H1 (cell line): ENCODE measurements at regions not wholly inside any gene's neighbourhood (a gene's known extent, or its start where the extent isn't known, plus 50 kb on each side); places are given as distances from the start of the nearest gene placed in this dataset.

Source experiments
- CTCF ChIA-PET: fragments of 300-600 bp; sonication (Branson Sonifier 250); formaldehyde crosslinking; loops from one replicate; lab custom pipeline; 2021; ENCODE audit not compliant: partially characterized antibody; lab: Charles Lee
- POLR2A ChIA-PET: fragments of 300-600 bp; sonication (Branson Sonifier 250); formaldehyde crosslinking; loops from one replicate; lab custom pipeline; 2021; ENCODE audit warnings: inconsistent platforms; ENCODE audit not compliant: partially characterized antibody; lab: Charles Lee
- DNase-seq, 2 experiments: peaks; one replicate each; pipeline versions ENCODE4 v3.0.0 to v3.0.0-alpha.2; 2010 to 2022; ENCODE audit warnings: low spot score in 2 of 2, low read depth in 1 of 2, mixed read lengths in 1 of 2
- FAIRE-seq: peaks from 2 replicates; lab custom pipeline; 2011; peaks lifted over from hg19 to GRCh38; lab: Jason Lieb, UNC
- H2AFZ ChIP-seq: 2 replicates; pipeline ENCODE4 v1.8.1; 2012; ENCODE audit warnings: low read length, inconsistent platforms
- H2AK5ac ChIP-seq: 2 replicates; pipeline ENCODE4 v1.6.1; 2013; ENCODE audit warnings: low read depth, low read length
- H2BK120ac ChIP-seq: replicated peaks from 2 replicates; pipeline ENCODE3; 2013; ENCODE audit warnings: low read depth, low read length, inconsistent platforms
- H2BK12ac ChIP-seq: 2 replicates; pipeline ENCODE4 v1.6.1; 2013; ENCODE audit warnings: low read depth, low read length
- H2BK15ac ChIP-seq: 2 replicates; pipeline ENCODE4 v1.6.1; 2013; ENCODE audit warnings: low read length
- H2BK20ac ChIP-seq: 2 replicates; pipeline ENCODE4 v1.6.1; 2013; ENCODE audit warnings: low read length
- H2BK5ac ChIP-seq: 2 replicates; pipeline ENCODE4 v1.6.1; 2013; ENCODE audit warnings: low read depth, low read length
- H3K14ac ChIP-seq: 2 replicates; pipeline ENCODE4 v1.6.1; 2013; ENCODE audit warnings: inconsistent platforms; ENCODE audit not compliant: insufficient read length
- H3K18ac ChIP-seq: 2 replicates; pipeline ENCODE4 v1.6.1; 2013; ENCODE audit warnings: low read length; ENCODE audit errors: extremely low read depth
- H3K23ac ChIP-seq: 2 replicates; pipeline ENCODE4 v1.6.1; 2013; ENCODE audit warnings: inconsistent platforms; ENCODE audit not compliant: insufficient read length
- H3K23me2 ChIP-seq: 2 replicates; pipeline ENCODE4 v1.6.1; 2013; ENCODE audit warnings: low read depth, low read length
- H3K27ac ChIP-seq: 2 replicates; pipeline ENCODE4 v1.6.1; 2011; ENCODE audit warnings: low read depth, low read length, inconsistent platforms
- H3K27me3 ChIP-seq, 4 experiments: replicated peaks in 1 of 4; 1 replicate in 1 of 4; 2 replicates in 3 of 4; pipeline versions ENCODE4 v1.6.1 to v1.8.1; 2011 to 2013; ENCODE audit warnings: low read length in 3 of 4, mild to moderate bottlenecking in 3 of 4, inconsistent platforms in 2 of 4, mixed read lengths in 2 of 4, moderate library complexity in 1 of 4; ENCODE audit not compliant: control insufficient read depth in 3 of 4, insufficient read depth in 3 of 4; ENCODE audit errors: extremely low read depth in 1 of 4
- H3K36me3 ChIP-seq, 4 experiments: 2 replicates each; pipeline versions ENCODE4 v1.6.1 to v1.8.1; 2011 to 2013; ENCODE audit warnings: mild to moderate bottlenecking in 4 of 4, low read length in 3 of 4, moderate library complexity in 2 of 4, control low read depth in 1 of 4, inconsistent platforms in 1 of 4; ENCODE audit not compliant: insufficient read depth in 4 of 4, control insufficient read depth in 2 of 4
- H3K4ac ChIP-seq: replicated peaks from 2 replicates; pipeline ENCODE3; 2013; ENCODE audit warnings: low read length, low read depth, mixed read lengths, inconsistent platforms; ENCODE audit not compliant: insufficient read length
- H3K4me1 ChIP-seq, 4 experiments: replicated peaks in 1 of 4; 1 replicate in 1 of 4; 2 replicates in 3 of 4; pipeline versions ENCODE4 v1.6.1 to v1.8.1; 2011 to 2013; ENCODE audit warnings: low read length in 3 of 4, inconsistent platforms in 2 of 4, mixed read lengths in 1 of 4; ENCODE audit not compliant: insufficient read depth in 4 of 4, control insufficient read depth in 3 of 4
- H3K4me2 ChIP-seq, 2 experiments: 2 replicates each; pipeline versions ENCODE4 v1.6.1 to v1.8.1; 2011 to 2013; ENCODE audit warnings: low read depth in 2 of 2, low read length in 2 of 2, control low read depth in 1 of 2, inconsistent platforms in 1 of 2, mild to moderate bottlenecking in 1 of 2; ENCODE audit not compliant: insufficient read depth in 1 of 2
- H3K4me3 ChIP-seq, 4 experiments: fragments of 200-600, 300-600 bp in 1 of 4; sonication (generic), shearing (Covaris generic), sonication (Bioruptor Twin) in 1 of 4; 2 replicates each; pipeline versions ENCODE4 v1.5.1 to v1.8.1; 2011 to 2016; ENCODE audit warnings: low read length in 4 of 4, low read depth in 3 of 4, control low read depth in 2 of 4, inconsistent platforms in 2 of 4, mild to moderate bottlenecking in 2 of 4, mixed read lengths in 1 of 4, moderate library complexity in 1 of 4; ENCODE audit not compliant: insufficient read depth in 2 of 4; ENCODE audit errors: extremely low read depth in 1 of 4
- H3K56ac ChIP-seq: replicated peaks from 2 replicates; pipeline ENCODE3; 2013; ENCODE audit warnings: low read depth, mild to moderate bottlenecking, mixed read lengths, low read length, inconsistent platforms; ENCODE audit not compliant: insufficient read length
- H3K79me1 ChIP-seq: 2 replicates; pipeline ENCODE4 v1.6.1; 2013; ENCODE audit warnings: low read depth, low read length, control low read depth
- H3K79me2 ChIP-seq, 2 experiments: 2 replicates each; pipeline versions ENCODE4 v1.6.1 to v1.8.1; 2012 to 2013; ENCODE audit warnings: low read length in 2 of 2, mild to moderate bottlenecking in 2 of 2, inconsistent platforms in 1 of 2; ENCODE audit not compliant: insufficient read depth in 2 of 2, control insufficient read depth in 1 of 2
- H3K9ac ChIP-seq, 4 experiments: replicated peaks in 1 of 4; 1 replicate in 1 of 4; 2 replicates in 3 of 4; pipeline versions ENCODE4 v1.6.1 to v1.8.1; 2011 to 2013; ENCODE audit warnings: low read depth in 3 of 4, low read length in 3 of 4, control low read depth in 2 of 4, mild to moderate bottlenecking in 2 of 4, moderate library complexity in 2 of 4, inconsistent platforms in 1 of 4; ENCODE audit errors: extremely low read depth in 1 of 4
- H3K9me3 ChIP-seq, 2 experiments: 2 replicates each; pipeline versions ENCODE4 v1.6.1 to v1.8.1; 2012 to 2013; ENCODE audit warnings: mild to moderate bottlenecking in 2 of 2, moderate library complexity in 2 of 2, control low read depth in 1 of 2, inconsistent platforms in 1 of 2, low read depth in 1 of 2, low read length in 1 of 2, mixed read lengths in 1 of 2; ENCODE audit not compliant: insufficient read depth in 2 of 2
- H4K20me1 ChIP-seq, 2 experiments: replicated peaks in 1 of 2; 2 replicates each; pipeline versions ENCODE3 to v1.8.1; 2011 to 2013; ENCODE audit warnings: inconsistent platforms in 2 of 2, low read length in 2 of 2, mild to moderate bottlenecking in 1 of 2; ENCODE audit not compliant: insufficient read depth in 2 of 2, control insufficient read depth in 1 of 2
- H4K5ac ChIP-seq: 2 replicates; pipeline ENCODE4 v1.6.1; 2013; ENCODE audit warnings: low read length, low read depth, mixed read lengths, inconsistent platforms; ENCODE audit not compliant: insufficient read length
- H4K8ac ChIP-seq: 2 replicates; pipeline ENCODE4 v1.8.0; 2013; ENCODE audit warnings: mild to moderate bottlenecking, moderate library complexity, low read length, inconsistent platforms; ENCODE audit not compliant: insufficient read depth; ENCODE audit errors: extremely low read depth
- H4K91ac ChIP-seq: replicated peaks from 2 replicates; pipeline ENCODE3; 2013; ENCODE audit warnings: low read length, mixed read lengths, inconsistent platforms; ENCODE audit not compliant: insufficient read length
- CEBPB ChIP-seq: IDR thresholded peaks from 2 replicates; pipeline ENCODE4 v1.6.1; 2012; ENCODE audit warnings: low read depth, low read length
- MAFK ChIP-seq: IDR thresholded peaks from 2 replicates; pipeline ENCODE4 v1.6.1; 2012; ENCODE audit warnings: low read depth, mild to moderate bottlenecking, improper control_type of control experiment, low read length
- MAX ChIP-seq: IDR thresholded peaks from 2 replicates; pipeline ENCODE4 v1.6.1; 2012; ENCODE audit warnings: inconsistent platforms
- TEAD4 ChIP-seq: IDR thresholded peaks from 2 replicates; pipeline ENCODE4 v1.6.1; 2012; ENCODE audit warnings: low read depth, low read length, inconsistent platforms, mixed read lengths
- USF2 ChIP-seq: IDR thresholded peaks from 2 replicates; pipeline ENCODE4 v1.6.1; 2011; ENCODE audit warnings: low read length, improper control_type of control experiment
- ZNF274 ChIP-seq: IDR thresholded peaks from 2 replicates; pipeline ENCODE4 v1.7.0; 2012; ENCODE audit warnings: low read length, borderline replicate concordance; ENCODE audit errors: extremely low read depth
- WGBS, 2 experiments: shearing (Covaris generic) in 1 of 2; methylation state at CpG; one replicate each; pipeline versions ENCODE4 v1.1.6 to v1.1.7; 2013 to 2015; ENCODE audit warnings: low lambda C conversion rate in 2 of 2, mixed read lengths in 2 of 2, inconsistent platforms in 1 of 2, low coverage in 1 of 2, missing lambda C conversion rate in 1 of 2; ENCODE audit not compliant: insufficient replicate concordance in 2 of 2, insufficient coverage in 1 of 2, insufficient read length in 1 of 2; ENCODE audit errors: extremely low coverage in 1 of 2, missing lambda C conversion rate in 1 of 2; 5-methylcytosine and 5-hydroxymethylcytosine counted together

- TF ChIP-seq MAFK (no peak), MAX (no peak), CEBPB (no peak), ZNF274 (no peak), TEAD4 (no peak), USF2 (no peak)
- no peak overlapping the region for H2BK120ac ChIP-seq
- H3K4me2 ChIP-seq, result no peak overlapping the region
- H3K27ac ChIP-seq, result no peak overlapping the region
- H4K8ac ChIP-seq, result no peak overlapping the region
- no peak overlapping the region for H2AFZ ChIP-seq
- no peak overlapping the region for H3K14ac ChIP-seq
- no peak overlapping the region for H3K9ac ChIP-seq
- no peaks in the 10 kb centered on the region for H3K23me2 ChIP-seq
- no peak overlapping the region for H3K23ac ChIP-seq
- peaks cover 0 to 2% (median 0%) of the 10 kb centered on the region in 4 experiments; a peak in 2 of 7 replicates for H3K4me1 ChIP-seq
- no peaks in the 10 kb centered on the region for H3K36me3 ChIP-seq
- H3K18ac ChIP-seq, result no peak overlapping the region
- no peak overlapping the region for H4K5ac ChIP-seq
- no peaks in the 10 kb centered on the region for H3K27me3 ChIP-seq
- no peak overlapping the region for H2BK5ac ChIP-seq
- H3K9me3 ChIP-seq, result no peaks in the 10 kb centered on the region
- ChIA-PET CTCF (interaction anchor here (1.0 to 1.4 kb wide), 2 partner anchors 9 to 10 kb away, joined by 4 to 8 read pairs; no protein-coding TSS in a partner anchor), POLR2A (interaction anchor here (0.6 kb wide), 1 partner anchor 28 kb away, joined by 3 read pairs; no protein-coding TSS in a partner anchor)
- H3K4me3 ChIP-seq, result no peak overlapping the region
- H2BK12ac ChIP-seq, result no peak overlapping the region
- H3K4ac ChIP-seq, result no peak overlapping the region
- FAIRE-seq (no peak), DNase-seq (no peak)
- H4K20me1 ChIP-seq, result no peaks in the 10 kb centered on the region
- no peaks in the 10 kb centered on the region for H3K79me1 ChIP-seq
- WGBS, 2 experiments, result 88% methylated on average over 9 of the region's 12 CpGs; no CpG with 5 or more reads in 1 of the 2 experiments
- H2BK20ac ChIP-seq, result no peak overlapping the region
- no peak overlapping the region for H2AK5ac ChIP-seq
- H3K79me2 ChIP-seq, result no peaks in the 10 kb centered on the region
- H4K91ac ChIP-seq, result no peak overlapping the region
- no peak overlapping the region for H2BK15ac ChIP-seq
- H3K56ac ChIP-seq, result no peak overlapping the region
Measured at GRCh38 chr13:33383724-33384577, 98.4 kb upstream of the STARD13 start.
